ENCODE measurements at regions not wholly inside any gene's neighbourhood (a gene's known extent, or its start where the extent isn't known, plus 50 kb on each side); places are given as distances from the start of the nearest gene placed in this dataset.
"Not testable (repeated sequence)": the region's sequence is repeated elsewhere in the genome, so short reads cannot be mapped to it uniquely, and the experiment has no call there.

- H3K4me1 ChIP-seq: no peaks in the 10 kb centered on the region
- no peak for TF ChIP-seq CTCF (IDR thresholded peaks at IDR 0.05)
- TF ChIP-seq POLR2AphosphoS5 (IDR thresholded peaks at IDR 0.05; ENCODE audit: insufficient read depth in 1 of 2, low read depth in 1 of 2): peak in 1 of 2 donors; percentile 18
- H3K4me3 ChIP-seq: no peak overlapping the region
- H3K27me3 ChIP-seq: no peaks in the 10 kb centered on the region
- H3K27ac ChIP-seq: no peak overlapping the region
- no peak for DNase-seq (ENCODE audit: extremely low spot score in 2 of 2)
- no peaks in the 10 kb centered on the region for H3K36me3 ChIP-seq
- no peaks in the 10 kb centered on the region for H3K9me3 ChIP-seq
- intact Hi-C loops (cut with DNase I): no loop called here
Measured at GRCh38 chrX:95949588-95949987, 735.1 kb upstream of the DIAPH2 start.

- no peak for DNase-seq (ENCODE audit: extremely low spot score in 2 of 2)
- H3K27ac ChIP-seq: no peak overlapping the region
- no peaks in the 10 kb centered on the region for H3K4me1 ChIP-seq
- no peaks in the 10 kb centered on the region for H3K36me3 ChIP-seq
- no peak for TF ChIP-seq POLR2AphosphoS5 (IDR thresholded peaks at IDR 0.05; ENCODE audit: insufficient read depth in 1 of 2, low read depth in 1 of 2)
- TF ChIP-seq POLR2A (IDR thresholded peaks at IDR 0.05): no peak
- no peak for TF ChIP-seq CTCF (IDR thresholded peaks at IDR 0.05)
- peaks cover 1% of the 10 kb centered on the region for H3K27me3 ChIP-seq
- no peak overlapping the region for H3K4me3 ChIP-seq
- H3K9me3 ChIP-seq: no peaks in the 10 kb centered on the region
- intact Hi-C loops (cut with DNase I): no loop called here
Measured at GRCh38 chrX:95950679-95951078, 734.0 kb upstream of the DIAPH2 start.

- no peak for DNase-seq (ENCODE audit: extremely low spot score in 2 of 2)
Measured at GRCh38 chrX:95953564-95953963, 731.1 kb upstream of the DIAPH2 start.

GRCh38 chrX:95956745-95957144, 727.9 kb upstream of the DIAPH2 start:
- H3K9me3 ChIP-seq: no peaks in the 10 kb centered on the region
- DNase-seq (ENCODE audit: extremely low spot score in 2 of 2): no peak
- H3K27me3 ChIP-seq: peaks cover 4% of the 10 kb centered on the region
- no peaks in the 10 kb centered on the region for H3K4me1 ChIP-seq
- no peak overlapping the region for H3K27ac ChIP-seq
- no peak overlapping the region for H3K4me3 ChIP-seq
- H3K36me3 ChIP-seq: no peaks in the 10 kb centered on the region
- intact Hi-C loops (cut with DNase I): no loop called here
- no peak for TF ChIP-seq POLR2A (IDR thresholded peaks at IDR 0.05)
- no peak for TF ChIP-seq POLR2AphosphoS5 (IDR thresholded peaks at IDR 0.05; ENCODE audit: insufficient read depth in 1 of 2, low read depth in 1 of 2)
- TF ChIP-seq CTCF (IDR thresholded peaks at IDR 0.05): no peak

More at GRCh38 chrX:95953564-95953963, 731.1 kb upstream of the DIAPH2 start:
- no peak for TF ChIP-seq POLR2A (IDR thresholded peaks at IDR 0.05)
- TF ChIP-seq POLR2AphosphoS5 (IDR thresholded peaks at IDR 0.05; ENCODE audit: insufficient read depth in 1 of 2, low read depth in 1 of 2): no peak
- no peak for TF ChIP-seq CTCF (IDR thresholded peaks at IDR 0.05)
- intact Hi-C loops (cut with DNase I): no loop called here
- Histone ChIP-seq H3K9me3 (no peaks in the 10 kb centered on the region), H3K36me3 (no peaks in the 10 kb centered on the region), H3K27me3 (peaks cover 4% of the 10 kb centered on the region), H3K4me1 (no peaks in the 10 kb centered on the region), H3K27ac (no peak overlapping the region), H3K4me3 (no peak overlapping the region)

GRCh38 chrX:95973456-95974095, 711.1 kb upstream of the DIAPH2 start:
- DNase-seq (ENCODE audit: extremely low spot score in 2 of 2); H3K9me3 ChIP-seq; intact Hi-C loops (cut with DNase I); H3K36me3 ChIP-seq; H3K4me1 ChIP-seq; H3K27me3 ChIP-seq; H3K27ac ChIP-seq; H3K4me3 ChIP-seq: not testable (repeated sequence)
